8988T (cell line): ENCODE measurements at regions not wholly inside any gene's neighbourhood (a gene's known extent, or its start where the extent isn't known, plus 50 kb on each side); places are given as distances from the start of the nearest gene placed in this dataset.
"Not testable (repeated sequence)": the region's sequence is repeated elsewhere in the genome, so short reads cannot be mapped to it uniquely, and the experiment has no call there.

ENCODE experiments used
- DNase-seq: peaks from one replicate; pipeline ENCODE4 v3.0.0; 2011

- DNase-seq = no peak
Observed at GRCh38 chr17:5980941-5981340, 89.2 kb upstream of the WSCD1 start.

DNA sequence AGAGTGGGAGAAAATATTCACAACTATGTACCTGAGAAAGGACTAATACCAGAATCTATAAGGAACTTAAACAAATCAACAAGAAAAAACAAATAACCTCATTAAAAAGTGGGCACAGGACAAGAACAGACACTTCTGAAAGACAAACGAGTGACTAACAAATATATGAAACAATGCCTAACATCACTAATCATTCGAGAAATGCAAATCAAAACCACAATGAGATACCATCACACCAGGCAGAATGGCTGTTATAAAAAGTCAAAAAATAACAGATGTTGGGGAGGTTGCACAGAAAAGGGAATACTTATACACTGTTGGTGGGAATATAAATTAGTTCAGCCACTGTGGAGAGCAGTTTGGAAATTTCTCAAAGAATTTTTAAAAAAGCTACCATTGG lies 83.5 kb upstream of the WSCD1 start:
- no peak for DNase-seq

- no peak for DNase-seq
Observed at GRCh38 chr17:6000426-6000825, 69.8 kb upstream of the WSCD1 start.

DNA sequence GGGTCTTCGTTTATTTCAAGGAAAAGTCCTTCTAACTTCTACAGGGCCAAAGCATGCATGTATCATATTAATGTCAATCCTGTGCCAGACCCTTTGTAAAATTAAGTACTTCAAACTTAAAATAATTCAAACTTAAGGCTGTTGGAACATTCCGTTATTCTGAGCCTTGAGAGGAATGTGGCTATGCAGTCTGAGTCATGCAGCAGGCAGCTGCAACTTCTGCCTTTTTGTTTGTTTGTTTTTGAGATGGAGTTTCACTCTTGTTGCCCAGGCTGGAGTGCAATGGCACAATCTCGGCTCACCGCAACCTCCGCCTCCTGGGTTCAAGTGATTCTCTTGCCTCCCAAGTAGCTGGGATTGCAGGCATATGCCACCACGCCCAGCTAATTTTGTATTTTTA lies 67.0 kb upstream of the WSCD1 start:
- not testable (repeated sequence) for DNase-seq

GRCh38 chr17:6005939-6006338 lies 64.2 kb upstream of the WSCD1 start:
- DNase-seq = no peak

- no peak for DNase-seq
Observed at GRCh38 chr17:6011206-6011605, 59.0 kb upstream of the WSCD1 start.

DNA sequence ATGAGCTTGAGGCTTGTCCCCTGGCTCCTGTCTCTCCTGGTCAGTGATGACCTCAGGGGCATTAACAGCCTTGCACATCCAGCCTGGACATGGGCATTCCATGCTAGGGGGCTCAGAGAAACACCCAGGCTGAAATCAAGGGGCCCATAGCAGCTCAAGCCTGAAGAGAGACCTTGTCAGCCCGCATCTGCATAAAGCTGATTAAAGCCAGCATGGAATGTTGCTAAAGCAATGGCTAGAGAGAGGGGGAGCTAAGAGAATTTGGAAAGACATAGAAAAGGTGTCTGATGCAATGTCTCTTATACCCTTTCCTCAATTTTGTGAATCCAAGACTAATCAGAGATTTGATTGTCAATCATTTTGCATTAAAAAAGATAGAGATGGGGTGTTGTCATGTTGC lies 51.4 kb upstream of the WSCD1 start:
- no peak for DNase-seq

DNA sequence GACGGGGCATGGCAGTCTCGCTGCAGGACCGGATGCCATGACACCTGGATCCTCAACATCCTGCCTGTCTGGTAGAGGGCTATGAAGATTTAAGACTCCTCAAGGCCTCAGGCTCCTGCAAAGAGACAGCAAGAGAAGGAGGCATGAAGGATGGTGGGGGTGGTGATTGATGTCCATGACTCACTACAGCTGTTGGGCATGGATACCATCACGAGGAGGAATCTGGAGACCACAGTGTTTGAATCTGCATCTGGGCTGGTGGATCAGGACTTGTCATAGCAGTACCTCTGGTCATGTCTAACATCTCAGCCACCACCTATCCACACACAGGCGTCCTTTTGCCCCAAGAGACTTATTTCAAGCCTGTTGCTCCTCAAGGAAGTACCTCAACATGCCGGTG lies 50.2 kb upstream of the WSCD1 start:
- no peak for DNase-seq

DNA sequence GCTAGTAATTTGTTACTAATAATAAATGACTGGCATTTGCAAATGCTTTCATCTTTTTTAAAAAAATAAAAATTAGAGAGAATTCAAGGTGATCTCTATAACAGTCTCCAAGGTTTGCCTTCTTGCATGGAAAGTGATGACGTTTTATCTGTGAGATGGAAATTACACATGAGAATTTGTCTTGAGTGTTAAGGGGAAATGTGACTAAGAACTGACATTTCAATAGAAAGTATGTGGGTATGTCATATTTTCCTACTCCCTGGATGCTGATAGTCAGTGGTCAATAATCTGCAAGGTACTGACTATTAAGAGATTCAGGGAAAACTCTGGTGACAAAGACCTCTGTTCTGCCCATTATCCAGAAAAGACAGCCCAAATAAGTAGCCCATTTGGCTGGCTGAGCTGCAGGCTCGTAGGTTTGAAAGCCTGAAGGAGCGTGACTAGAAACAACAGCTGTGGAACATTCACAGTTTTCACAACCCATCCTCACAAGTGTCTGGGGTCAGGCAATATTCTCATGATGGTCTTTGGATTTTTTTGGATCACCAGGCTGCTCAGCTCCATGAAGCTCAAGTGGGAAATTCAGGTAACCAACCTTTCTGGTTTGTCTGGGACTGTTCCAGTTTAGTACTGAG lies 49.7 kb upstream of the WSCD1 start:
- no peak for DNase-seq
